ENCODE measurements at regions not wholly inside any gene's neighbourhood (a gene's known extent, or its start where the extent isn't known, plus 50 kb on each side); places are given as distances from the start of the nearest gene placed in this dataset.

GRCh38 chr6:23199541-23199940, 630.2 kb downstream of the HDGFL1 start:
- TF ChIP-seq POLR2AphosphoS5 (IDR thresholded peaks at IDR 0.05) = no peak
- TF ChIP-seq, protein P1, sequence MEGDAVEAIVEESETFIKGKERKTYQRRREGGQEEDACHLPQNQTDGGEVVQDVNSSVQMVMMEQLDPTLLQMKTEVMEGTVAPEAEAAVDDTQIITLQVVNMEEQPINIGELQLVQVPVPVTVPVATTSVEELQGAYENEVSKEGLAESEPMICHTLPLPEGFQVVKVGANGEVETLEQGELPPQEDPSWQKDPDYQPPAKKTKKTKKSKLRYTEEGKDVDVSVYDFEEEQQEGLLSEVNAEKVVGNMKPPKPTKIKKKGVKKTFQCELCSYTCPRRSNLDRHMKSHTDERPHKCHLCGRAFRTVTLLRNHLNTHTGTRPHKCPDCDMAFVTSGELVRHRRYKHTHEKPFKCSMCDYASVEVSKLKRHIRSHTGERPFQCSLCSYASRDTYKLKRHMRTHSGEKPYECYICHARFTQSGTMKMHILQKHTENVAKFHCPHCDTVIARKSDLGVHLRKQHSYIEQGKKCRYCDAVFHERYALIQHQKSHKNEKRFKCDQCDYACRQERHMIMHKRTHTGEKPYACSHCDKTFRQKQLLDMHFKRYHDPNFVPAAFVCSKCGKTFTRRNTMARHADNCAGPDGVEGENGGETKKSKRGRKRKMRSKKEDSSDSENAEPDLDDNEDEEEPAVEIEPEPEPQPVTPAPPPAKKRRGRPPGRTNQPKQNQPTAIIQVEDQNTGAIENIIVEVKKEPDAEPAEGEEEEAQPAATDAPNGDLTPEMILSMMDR (IDR thresholded peaks at IDR 0.05 in 8 of 11, conservative IDR thresholded peaks at IDR 0.05 in 3 of 11) = no peak
